Esophagus squamous epithelium (tissue), 5 donors: ENCODE measurements at regions not wholly inside any gene's neighbourhood (a gene's known extent, or its start where the extent isn't known, plus 50 kb on each side); places are given as distances from the start of the nearest gene placed in this dataset.

Source experiments
- DNase-seq: peaks from one replicate; lab custom pipeline; 2025; lab: John Stamatoyannopoulos, UW
- H3K27ac ChIP-seq, 4 donors: fragments of 200-600 bp; sonication (generic); one replicate each; pipeline ENCODE4 v1.5.1; 2016 to 2019; ENCODE audit warnings: mild to moderate bottlenecking in 1 of 4
- H3K27me3 ChIP-seq, 4 donors: fragments of 200-600 bp; sonication (generic); 1 replicate in 3 of 4; 2 replicates in 1 of 4; pipeline versions ENCODE4 v1.5.1 to v1.6.0; 2017 to 2021; ENCODE audit warnings: antibody characterized with exemption in 1 of 4
- H3K36me3 ChIP-seq, 3 donors: fragments of 200-600 bp; sonication (generic); one replicate each; pipeline ENCODE4 v1.5.1; 2016 to 2019
- H3K4me1 ChIP-seq, 3 donors: fragments of 200-600 bp; sonication (generic); one replicate each; pipeline ENCODE4 v1.5.1; 2017 to 2019
- H3K4me3 ChIP-seq, 4 donors: fragments of 200-600 bp; sonication (generic); 1 replicate in 3 of 4; 2 replicates in 1 of 4; pipeline ENCODE4 v1.5.1; 2016 to 2019; ENCODE audit warnings: mild to moderate bottlenecking in 2 of 4, moderate library complexity in 1 of 4
- H3K9me3 ChIP-seq, 3 donors: fragments of 200-600 bp; sonication (generic); one replicate each; pipeline ENCODE4 v1.5.1; 2016 to 2019
- CTCF ChIP-seq, 6 experiments: fragments of 450-650 bp in 4 of 6; fragments of 200-600 bp in 2 of 6; sonication (generic) in 2 of 6; IDR thresholded peaks; one replicate each; pipeline ENCODE4 v1.5.1; 2016 to 2019; ENCODE audit warnings: antibody characterized with exemption in 6 of 6, mild to moderate bottlenecking in 4 of 6, moderate library complexity in 4 of 6
- POLR2A ChIP-seq, 4 donors: fragments of 450-650 bp; IDR thresholded peaks; one replicate each; pipeline ENCODE4 v1.6.1; 2017; ENCODE audit warnings: antibody characterized with exemption in 4 of 4, mild to moderate bottlenecking in 4 of 4, moderate library complexity in 3 of 4
- WGBS, 2 donors: methylation state at CpG; one replicate each; pipeline ENCODE4 v1.1.5; 2018; 5-methylcytosine and 5-hydroxymethylcytosine counted together
- intact Hi-C: fragments of 100-400 bp; cut with DNase I; formaldehyde crosslinking; loops from one replicate; pipeline ENCODE4 v1.15.0; 2022
- donor health status: DM: yes; HTN: yes; CAD: no.

DNA sequence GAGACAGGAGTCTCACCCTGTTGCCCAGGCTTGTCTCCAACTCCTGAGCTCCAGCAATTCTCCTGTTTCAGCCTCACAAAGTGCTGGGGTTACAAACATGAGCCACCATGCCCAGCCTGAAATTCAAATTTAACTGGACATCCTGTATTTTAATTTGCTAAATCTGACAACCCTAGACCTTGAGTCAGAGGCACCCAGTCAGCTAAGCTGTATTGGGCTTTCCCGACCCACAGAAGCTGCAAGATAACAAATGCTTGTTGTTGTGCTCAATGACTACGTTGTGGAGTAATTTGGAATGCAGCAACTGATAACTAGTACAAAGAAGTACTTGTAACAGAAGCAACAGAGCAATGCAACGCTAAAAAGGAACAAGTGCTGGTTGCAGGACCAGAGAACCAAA lies 533.1 kb downstream of the NTRK2 start:
- DNase-seq, result no peak
- no peak overlapping the region for H3K27ac ChIP-seq
- WGBS, 2 donors, result 53 to 54% methylated on average over 3 of the region's 3 CpGs
- no peaks in the 10 kb centered on the region for H3K4me1 ChIP-seq
- intact Hi-C loops, result no loop called here
- no peaks in the 10 kb centered on the region for H3K36me3 ChIP-seq
- H3K27me3 ChIP-seq, result no peaks in the 10 kb centered on the region
- H3K9me3 ChIP-seq, result no peaks in the 10 kb centered on the region
- no peak overlapping the region for H3K4me3 ChIP-seq
- TF ChIP-seq CTCF (IDR thresholded peaks at IDR 0.05) (no peak), POLR2A (IDR thresholded peaks at IDR 0.05) (no peak)

DNA sequence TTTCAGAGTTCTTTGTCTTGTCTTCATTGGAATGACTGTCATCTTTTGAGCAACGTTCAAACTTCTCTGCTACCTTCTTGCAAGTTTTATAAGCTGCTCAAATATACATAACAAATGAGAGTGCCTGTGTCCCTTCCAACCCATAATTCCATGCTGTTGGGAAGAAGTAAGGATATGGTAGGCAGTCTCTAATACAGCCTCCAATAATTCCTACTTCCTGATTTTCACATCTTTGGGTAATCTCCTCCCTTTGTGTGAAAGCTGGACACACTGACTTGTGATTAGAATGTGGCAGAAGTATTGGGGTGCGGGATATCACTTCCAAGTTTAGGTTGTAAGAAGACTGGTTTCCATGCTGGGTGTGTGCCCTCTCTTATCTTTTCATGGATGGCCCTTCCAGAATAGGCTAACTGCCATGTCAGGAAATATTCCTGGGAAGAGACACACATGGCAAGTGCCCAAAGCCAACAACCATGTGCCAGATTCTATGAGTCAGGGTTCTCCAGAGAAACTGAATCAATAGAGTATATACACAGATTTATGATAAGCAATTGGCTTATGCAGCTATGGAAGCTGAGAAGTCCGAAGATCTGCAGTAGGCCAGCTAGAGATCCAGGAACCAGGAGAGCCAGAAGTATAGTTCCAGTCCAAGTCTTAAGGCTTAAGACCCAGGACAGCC lies 531.3 kb downstream of the NTRK2 start:
- TF ChIP-seq POLR2A (IDR thresholded peaks at IDR 0.05), result no peak
- H3K4me1 ChIP-seq, result no peaks in the 10 kb centered on the region
- intact Hi-C loops, result no loop called here
- WGBS, 2 donors, result 46 to 63% methylated on average over 3 of the region's 3 CpGs
- no peaks in the 10 kb centered on the region for H3K9me3 ChIP-seq
- no peak overlapping the region for H3K27ac ChIP-seq
- H3K27me3 ChIP-seq, result no peaks in the 10 kb centered on the region
- DNase-seq, result no peak
- H3K4me3 ChIP-seq, result no peak overlapping the region
- no peaks in the 10 kb centered on the region for H3K36me3 ChIP-seq

GRCh38 chr9:85199866-85200495 lies 530.5 kb downstream of the NTRK2 start:
- 58 to 82% methylated on average over 1 of the region's 1 CpG for WGBS, 2 donors
- Histone ChIP-seq H3K4me3 (no peak overlapping the region), H3K27me3 (no peaks in the 10 kb centered on the region), H3K4me1 (no peaks in the 10 kb centered on the region), H3K9me3 (no peaks in the 10 kb centered on the region), H3K27ac (no peak overlapping the region), H3K36me3 (no peaks in the 10 kb centered on the region)
- no peak for TF ChIP-seq POLR2A (IDR thresholded peaks at IDR 0.05)
- intact Hi-C loops, result no loop called here
- DNase-seq, result no peak

DNA sequence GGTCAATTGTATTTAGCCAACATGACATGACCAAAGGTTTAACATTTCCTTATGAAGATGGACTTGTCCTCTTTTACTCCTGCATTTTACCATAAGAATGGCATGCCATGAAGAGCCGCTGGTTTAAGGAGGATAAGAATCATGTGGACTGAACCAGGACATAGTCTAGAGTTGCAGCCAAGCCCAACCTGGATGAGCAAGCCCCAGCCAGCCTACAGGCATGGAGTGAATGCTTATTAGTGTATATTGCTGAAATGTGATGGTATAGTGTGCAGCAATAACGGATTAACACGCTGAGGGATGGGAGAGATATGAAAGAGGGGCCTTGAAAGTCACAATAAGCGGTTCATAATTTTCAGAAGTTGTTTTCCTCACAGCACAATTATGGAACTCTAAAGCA lies 523.2 kb downstream of the NTRK2 start:
- Histone ChIP-seq H3K4me3 (no peak overlapping the region), H3K9me3 (no peaks in the 10 kb centered on the region), H3K27me3 (no peaks in the 10 kb centered on the region), H3K4me1 (no peaks in the 10 kb centered on the region), H3K27ac (no peak overlapping the region), H3K36me3 (no peaks in the 10 kb centered on the region)
- DNase-seq, result no peak
- intact Hi-C loops, result no loop called here
- 73 to 91% methylated on average over 4 of the region's 4 CpGs for WGBS, 2 donors
- TF ChIP-seq POLR2A (IDR thresholded peaks at IDR 0.05) (no peak), CTCF (IDR thresholded peaks at IDR 0.05) (no peak)

DNA sequence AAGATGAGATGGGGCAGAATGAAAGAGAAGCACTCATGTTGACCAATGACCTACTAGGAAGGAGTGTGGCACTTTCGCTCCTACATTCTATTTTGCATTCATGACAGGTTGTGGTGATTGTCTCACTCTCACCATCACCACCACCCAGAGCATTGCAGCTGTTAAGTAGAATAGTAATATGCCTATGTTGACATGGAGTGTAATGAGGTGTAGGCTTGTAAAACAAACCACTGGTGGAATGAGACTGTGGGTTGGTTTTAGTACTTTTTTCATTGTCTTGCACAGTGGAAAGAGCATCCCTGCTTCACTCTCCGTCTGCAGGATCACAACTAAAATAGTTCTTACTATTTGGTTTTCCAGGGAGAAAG lies 516.7 kb downstream of the NTRK2 start:
- Histone ChIP-seq H3K9me3 (no peaks in the 10 kb centered on the region), H3K36me3 (no peaks in the 10 kb centered on the region), H3K27ac (no peak overlapping the region), H3K27me3 (no peaks in the 10 kb centered on the region), H3K4me3 (no peak overlapping the region), H3K4me1 (no peaks in the 10 kb centered on the region)
- no peak for DNase-seq
- intact Hi-C loops, result no loop called here
- WGBS, 2 donors, result 58 to 84% methylated on average over 2 of the region's 2 CpGs
- TF ChIP-seq CTCF (IDR thresholded peaks at IDR 0.05) (no peak), POLR2A (IDR thresholded peaks at IDR 0.05) (no peak)

- Histone ChIP-seq H3K4me3 (no peak overlapping the region), H3K27me3 (no peaks in the 10 kb centered on the region), H3K9me3 (no peaks in the 10 kb centered on the region), H3K36me3 (no peaks in the 10 kb centered on the region), H3K4me1 (no peaks in the 10 kb centered on the region), H3K27ac (no peak overlapping the region)
- no peak for TF ChIP-seq CTCF (IDR thresholded peaks at IDR 0.05)
- TF ChIP-seq POLR2A (IDR thresholded peaks at IDR 0.05), result no peak
- DNase-seq, result no peak
- 92 to 97% methylated on average over 3 of the region's 3 CpGs for WGBS, 2 donors
- intact Hi-C loops, result no loop called here
Measured at GRCh38 chr9:85185486-85186217, 516.1 kb downstream of the NTRK2 start.
